Astrocyte (in vitro differentiated cells and primary cell): ENCODE measurements at regions not wholly inside any gene's neighbourhood (a gene's known extent, or its start where the extent isn't known, plus 50 kb on each side); places are given as distances from the start of the nearest gene placed in this dataset.

Source experiments
- DNase-seq: peaks from one replicate; pipeline ENCODE4 v3.0.0-alpha.2; 2010; ENCODE audit warnings: low read depth
- FAIRE-seq: peaks from 2 replicates; lab custom pipeline; 2011; peaks lifted over from hg19 to GRCh38; lab: Jason Lieb, UNC
- H2AFZ ChIP-seq: 2 replicates; pipeline ENCODE4 v1.6.0; 2012; ENCODE audit warnings: low read depth, low read length, inconsistent platforms
- H3K27ac ChIP-seq: 2 replicates; pipeline ENCODE4 v1.5.1; 2011; ENCODE audit warnings: low read depth, low read length, inconsistent platforms
- H3K27me3 ChIP-seq: 2 replicates; pipeline ENCODE4 v1.6.0; 2011; ENCODE audit warnings: low read length, inconsistent platforms; ENCODE audit not compliant: insufficient read depth
- H3K36me3 ChIP-seq: 2 replicates; pipeline ENCODE4 v1.5.1; 2011; ENCODE audit warnings: low read length, inconsistent platforms; ENCODE audit not compliant: insufficient read depth
- H3K4me1 ChIP-seq: 2 replicates; pipeline ENCODE4 v1.5.1; 2011; ENCODE audit warnings: low read length, inconsistent platforms; ENCODE audit not compliant: insufficient read depth
- H3K4me2 ChIP-seq: 2 replicates; pipeline ENCODE4 v1.6.0; 2012; ENCODE audit warnings: low read length, inconsistent platforms
- H3K4me3 ChIP-seq: 2 replicates; pipeline ENCODE4 v1.5.1; 2011; ENCODE audit warnings: low read depth, mild to moderate bottlenecking, low read length, inconsistent platforms; ENCODE audit not compliant: insufficient read depth
- H3K79me2 ChIP-seq: 2 replicates; pipeline ENCODE4 v1.6.0; 2012; ENCODE audit warnings: mild to moderate bottlenecking, low read length, inconsistent platforms; ENCODE audit not compliant: insufficient read depth
- H3K9ac ChIP-seq: 2 replicates; pipeline ENCODE4 v1.6.0; 2012; ENCODE audit warnings: mild to moderate bottlenecking, low read length, inconsistent platforms
- H3K9me3 ChIP-seq: 2 replicates; pipeline ENCODE4 v1.5.1; 2012; ENCODE audit warnings: low read depth, mild to moderate bottlenecking, low read length, inconsistent platforms; ENCODE audit not compliant: insufficient read depth
- H4K20me1 ChIP-seq: 2 replicates; pipeline ENCODE4 v1.6.0; 2012; ENCODE audit warnings: low read length, inconsistent platforms; ENCODE audit not compliant: insufficient read depth
- H3K27ac Mint-ChIP-seq: one replicate; pipeline ENCODE4 v1.8.0; 2021; ENCODE audit warnings: mild to moderate bottlenecking, mixed read lengths; ENCODE audit not compliant: unreplicated experiment
- H3K27me3 Mint-ChIP-seq: one replicate; pipeline ENCODE4 v1.8.0; 2021; ENCODE audit warnings: low read depth, mixed read lengths; ENCODE audit not compliant: unreplicated experiment
- H3K36me3 Mint-ChIP-seq: one replicate; pipeline ENCODE4 v1.8.0; 2021; ENCODE audit warnings: low read depth, mixed read lengths; ENCODE audit not compliant: unreplicated experiment
- H3K4me1 Mint-ChIP-seq: one replicate; pipeline ENCODE4 v1.8.0; 2021; ENCODE audit warnings: low read depth, mixed read lengths; ENCODE audit not compliant: unreplicated experiment
- H3K4me3 Mint-ChIP-seq: one replicate; pipeline ENCODE4 v1.8.0; 2021; ENCODE audit warnings: mild to moderate bottlenecking, moderate library complexity, mixed read lengths; ENCODE audit not compliant: unreplicated experiment
- H3K9me3 Mint-ChIP-seq: one replicate; pipeline ENCODE4 v1.8.0; 2021; ENCODE audit warnings: mild to moderate bottlenecking, mixed read lengths; ENCODE audit not compliant: unreplicated experiment
- CTCF ChIP-seq: IDR thresholded peaks from 2 replicates; pipeline ENCODE4 v1.5.1; 2011; ENCODE audit warnings: low read depth, mild to moderate bottlenecking, inconsistent platforms, low read length, moderate library complexity; ENCODE audit not compliant: insufficient read depth
- EZH2 ChIP-seq: IDR thresholded peaks from 2 replicates; pipeline ENCODE4 v1.6.1; 2012; ENCODE audit warnings: mild to moderate bottlenecking, low read length, inconsistent platforms; ENCODE audit not compliant: insufficient read depth

- Histone ChIP-seq H3K36me3 (no peaks in the 10 kb centered on the region), H4K20me1 (no peaks in the 10 kb centered on the region), H2AFZ (no peak overlapping the region), H3K27ac (no peak overlapping the region), H3K27me3 (no peaks in the 10 kb centered on the region), H3K4me1 (no peaks in the 10 kb centered on the region), H3K9me3 (no peaks in the 10 kb centered on the region), H3K4me3 (no peak overlapping the region), H3K79me2 (no peaks in the 10 kb centered on the region), H3K4me2 (no peak overlapping the region), H3K9ac (no peak overlapping the region)
- TF ChIP-seq CTCF (no peak), EZH2 (no peak)
- Mint-ChIP-seq H3K27me3 (peaks cover 11% of the 10 kb centered on the region), H3K4me3 (no peak overlapping the region), H3K36me3 (no peaks in the 10 kb centered on the region), H3K4me1 (peaks cover 1% of the 10 kb centered on the region), H3K9me3 (peaks cover 17% of the 10 kb centered on the region), H3K27ac (no peak overlapping the region)
- no peak for DNase-seq
- no peak for FAIRE-seq
Observed at GRCh38 chr16:59514651-59515050, 780.5 kb upstream of the GOT2 start.

- Mint-ChIP-seq H3K4me3 (no peak overlapping the region), H3K9me3 (peaks cover 5% of the 10 kb centered on the region), H3K27me3 (no peaks in the 10 kb centered on the region), H3K36me3 (no peaks in the 10 kb centered on the region), H3K27ac (no peak overlapping the region), H3K4me1 (no peaks in the 10 kb centered on the region)
- Histone ChIP-seq H3K4me2 (no peak overlapping the region), H3K27me3 (no peaks in the 10 kb centered on the region), H2AFZ (no peak overlapping the region), H3K9ac (no peak overlapping the region), H3K4me3 (no peak overlapping the region), H3K4me1 (no peaks in the 10 kb centered on the region), H4K20me1 (no peaks in the 10 kb centered on the region), H3K79me2 (no peaks in the 10 kb centered on the region), H3K27ac (no peak overlapping the region), H3K36me3 (no peaks in the 10 kb centered on the region), H3K9me3 (no peaks in the 10 kb centered on the region)
- no peak for DNase-seq
- TF ChIP-seq CTCF, result no peak
- TF ChIP-seq EZH2, result no peak
- FAIRE-seq, result no peak
Observed at GRCh38 chr16:59510008-59510424, 775.9 kb upstream of the GOT2 start.

- Histone ChIP-seq H4K20me1 (no peaks in the 10 kb centered on the region), H3K27ac (no peak overlapping the region), H3K79me2 (no peaks in the 10 kb centered on the region), H3K9me3 (no peaks in the 10 kb centered on the region), H3K36me3 (no peaks in the 10 kb centered on the region), H3K4me1 (no peaks in the 10 kb centered on the region), H3K9ac (no peak overlapping the region), H3K27me3 (no peaks in the 10 kb centered on the region), H3K4me2 (no peak overlapping the region), H3K4me3 (no peak overlapping the region), H2AFZ (no peak overlapping the region)
- Mint-ChIP-seq H3K9me3 (peaks cover 2% of the 10 kb centered on the region), H3K27me3 (no peaks in the 10 kb centered on the region), H3K4me3 (no peak overlapping the region), H3K27ac (no peak overlapping the region), H3K4me1 (no peaks in the 10 kb centered on the region), H3K36me3 (no peaks in the 10 kb centered on the region)
- TF ChIP-seq CTCF (no peak), EZH2 (no peak)
- DNase-seq (no peak), FAIRE-seq (no peak)
Observed at GRCh38 chr16:59500601-59501000, 766.5 kb upstream of the GOT2 start.
